GM21390 (cell line): ENCODE measurements at regions not wholly inside any gene's neighbourhood (a gene's known extent, or its start where the extent isn't known, plus 50 kb on each side); places are given as distances from the start of the nearest gene placed in this dataset.
"Not testable (repeated sequence)": the region's sequence is repeated elsewhere in the genome, so short reads cannot be mapped to it uniquely, and the experiment has no call there.

Experiments
- ATAC-seq: cut with Tn5 transposase; IDR thresholded peaks from one replicate; pipeline ENCODE4 v1.9.1; 2021; ENCODE audit not compliant: unreplicated experiment

GRCh38 chr4:149211876-149212275 is 603.8 kb downstream of the IQCM start:
- no peak for ATAC-seq

- no peak for ATAC-seq
Measured at GRCh38 chr4:149203256-149204001, 612.2 kb downstream of the IQCM start.

GRCh38 chr4:149202117-149202516 is 613.5 kb downstream of the IQCM start:
- no peak for ATAC-seq

- no peak for ATAC-seq
Measured at GRCh38 chr4:149199594-149199993, 616.0 kb downstream of the IQCM start.

- no peak for ATAC-seq
Measured at GRCh38 chr4:149194061-149194460, 621.6 kb downstream of the IQCM start.

- no peak for ATAC-seq
Measured at GRCh38 chr4:149187726-149188125, 627.9 kb downstream of the IQCM start.

- ATAC-seq: no peak
Measured at GRCh38 chr4:149183638-149184037, 632.0 kb downstream of the IQCM start.

- not testable (repeated sequence) for ATAC-seq
Measured at GRCh38 chr4:149181459-149181858, 634.2 kb downstream of the IQCM start.

- no peak for ATAC-seq
Measured at GRCh38 chr4:149176039-149176438, 639.6 kb downstream of the IQCM start.

GRCh38 chr4:149175549-149175948 is 640.1 kb downstream of the IQCM start:
- ATAC-seq: no peak

GRCh38 chr4:149173241-149174013 is 642.2 kb downstream of the IQCM start:
- no peak for ATAC-seq

GRCh38 chr4:149168645-149169044 is 647.0 kb downstream of the IQCM start:
- ATAC-seq: no peak

- ATAC-seq: no peak
Measured at GRCh38 chr4:149166876-149167275, 648.8 kb downstream of the IQCM start.

GRCh38 chr4:149166365-149166764 is 649.3 kb downstream of the IQCM start:
- ATAC-seq: no peak

GRCh38 chr4:149164282-149164681 is 651.4 kb downstream of the IQCM start:
- no peak for ATAC-seq

- ATAC-seq: no peak
Measured at GRCh38 chr4:149161247-149161646, 654.4 kb downstream of the IQCM start.

GRCh38 chr4:149160370-149160769 is 655.3 kb downstream of the IQCM start:
- no peak for ATAC-seq

GRCh38 chr4:149158817-149159216 is 656.8 kb downstream of the IQCM start:
- no peak for ATAC-seq

GRCh38 chr4:149145803-149146202 is 669.8 kb downstream of the IQCM start:
- ATAC-seq: no peak

- ATAC-seq: no peak
Measured at GRCh38 chr4:149144060-149144459, 671.6 kb downstream of the IQCM start.

GRCh38 chr4:149141391-149141790 is 674.3 kb downstream of the IQCM start:
- ATAC-seq: no peak

- ATAC-seq: no peak
Measured at GRCh38 chr4:149140841-149141240, 674.8 kb downstream of the IQCM start.
